GM19099 (cell line): ENCODE measurements at regions not wholly inside any gene's neighbourhood (a gene's known extent, or its start where the extent isn't known, plus 50 kb on each side); places are given as distances from the start of the nearest gene placed in this dataset.

ENCODE experiments used
- POLR2A ChIP-seq: IDR thresholded peaks from 3 replicates; pipeline ENCODE4 v1.6.1; 2011; ENCODE audit warnings: low read depth; ENCODE audit not compliant: insufficient read length; ENCODE audit errors: extremely low read depth

GRCh38 chr6:6785163-6785521 is 196.6 kb downstream of the LY86 start:
- no peak for TF ChIP-seq POLR2A

GRCh38 chr6:6788394-6789032 is 200.0 kb downstream of the LY86 start:
- no peak for TF ChIP-seq POLR2A

DNA sequence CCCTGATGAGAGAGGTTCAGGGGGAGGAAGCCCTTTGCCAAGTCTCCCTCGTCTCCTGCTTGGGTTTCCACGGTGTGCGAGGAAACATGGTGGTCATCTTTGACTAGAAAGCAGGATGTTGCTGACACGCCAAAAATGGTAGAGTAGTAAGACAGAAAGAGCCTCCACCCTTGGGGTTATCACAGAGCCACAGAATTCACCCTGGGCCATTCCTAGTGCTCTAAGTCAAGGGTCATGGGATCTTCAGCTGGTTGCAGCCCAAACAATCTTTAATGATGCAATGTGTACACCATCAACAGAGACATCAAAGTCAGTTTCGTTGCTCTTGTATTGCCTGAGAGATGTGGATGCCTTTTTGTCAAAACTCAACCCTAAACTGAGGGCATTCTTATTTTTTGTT is 201.9 kb downstream of the LY86 start:
- no peak for TF ChIP-seq POLR2A

GRCh38 chr6:6790891-6791290 is 202.4 kb downstream of the LY86 start:
- TF ChIP-seq POLR2A, result no peak

GRCh38 chr6:6793388-6794250 is 205.1 kb downstream of the LY86 start:
- no peak for TF ChIP-seq POLR2A

DNA sequence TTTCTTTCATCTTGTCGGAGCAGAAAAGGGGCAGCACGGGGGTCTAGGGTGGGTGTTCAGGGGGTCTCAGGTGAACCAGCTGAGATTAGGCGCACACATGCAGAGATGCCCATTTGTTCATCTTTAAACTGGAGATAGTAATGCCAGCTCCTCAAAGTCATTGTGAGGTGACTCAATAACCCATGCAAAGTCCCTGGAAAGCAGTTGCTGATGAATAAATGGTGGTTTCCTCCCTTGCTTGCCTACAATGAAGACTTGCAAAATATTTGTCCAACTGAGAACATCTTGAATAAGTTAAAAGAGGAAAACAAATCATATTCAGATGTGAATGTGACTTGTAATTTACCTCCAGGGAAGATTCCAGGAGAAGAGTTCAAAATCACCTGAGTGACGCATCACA is 206.9 kb downstream of the LY86 start:
- no peak for TF ChIP-seq POLR2A

- TF ChIP-seq POLR2A, result no peak
Observed at GRCh38 chr6:6796818-6797217, 208.3 kb downstream of the LY86 start.

DNA sequence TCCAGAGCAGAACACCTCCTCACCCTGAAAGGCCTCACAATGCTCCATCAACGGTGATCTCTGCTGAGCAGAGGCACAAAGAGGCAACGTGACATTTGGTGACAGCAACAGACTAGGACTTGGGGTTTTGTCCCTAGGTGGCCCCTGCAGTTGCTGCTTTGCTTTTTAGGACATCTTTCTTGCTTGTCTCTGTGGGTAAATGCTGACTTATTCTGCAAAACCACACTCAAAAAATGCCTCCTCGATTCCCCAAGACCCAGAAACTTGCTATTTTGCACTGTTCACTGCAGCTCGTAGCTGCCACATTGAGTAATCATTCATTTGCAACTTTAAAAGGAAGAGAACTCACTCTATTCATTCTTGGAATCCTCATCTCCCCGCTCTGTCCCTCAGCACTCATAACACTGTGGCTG is 209.9 kb downstream of the LY86 start:
- TF ChIP-seq POLR2A, result no peak

DNA sequence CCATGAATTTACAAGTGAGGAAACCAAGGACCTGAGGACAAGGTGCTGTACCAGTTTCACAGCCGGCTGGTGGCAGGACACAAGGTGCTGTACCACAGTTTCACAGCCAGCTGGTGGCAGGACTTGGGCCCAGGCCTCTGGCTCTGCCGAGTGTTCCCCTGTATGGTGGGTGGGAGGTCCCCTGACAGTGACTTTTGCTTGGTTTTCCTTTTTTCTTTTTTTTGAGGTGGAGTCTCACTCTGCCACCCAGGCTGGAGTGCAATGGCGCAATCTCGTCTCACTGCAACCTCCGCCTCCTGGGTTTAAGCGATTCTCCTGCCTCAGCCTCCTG is 212.4 kb downstream of the LY86 start:
- TF ChIP-seq POLR2A, result no peak

GRCh38 chr6:6801635-6802218 is 213.2 kb downstream of the LY86 start:
- no peak for TF ChIP-seq POLR2A

DNA sequence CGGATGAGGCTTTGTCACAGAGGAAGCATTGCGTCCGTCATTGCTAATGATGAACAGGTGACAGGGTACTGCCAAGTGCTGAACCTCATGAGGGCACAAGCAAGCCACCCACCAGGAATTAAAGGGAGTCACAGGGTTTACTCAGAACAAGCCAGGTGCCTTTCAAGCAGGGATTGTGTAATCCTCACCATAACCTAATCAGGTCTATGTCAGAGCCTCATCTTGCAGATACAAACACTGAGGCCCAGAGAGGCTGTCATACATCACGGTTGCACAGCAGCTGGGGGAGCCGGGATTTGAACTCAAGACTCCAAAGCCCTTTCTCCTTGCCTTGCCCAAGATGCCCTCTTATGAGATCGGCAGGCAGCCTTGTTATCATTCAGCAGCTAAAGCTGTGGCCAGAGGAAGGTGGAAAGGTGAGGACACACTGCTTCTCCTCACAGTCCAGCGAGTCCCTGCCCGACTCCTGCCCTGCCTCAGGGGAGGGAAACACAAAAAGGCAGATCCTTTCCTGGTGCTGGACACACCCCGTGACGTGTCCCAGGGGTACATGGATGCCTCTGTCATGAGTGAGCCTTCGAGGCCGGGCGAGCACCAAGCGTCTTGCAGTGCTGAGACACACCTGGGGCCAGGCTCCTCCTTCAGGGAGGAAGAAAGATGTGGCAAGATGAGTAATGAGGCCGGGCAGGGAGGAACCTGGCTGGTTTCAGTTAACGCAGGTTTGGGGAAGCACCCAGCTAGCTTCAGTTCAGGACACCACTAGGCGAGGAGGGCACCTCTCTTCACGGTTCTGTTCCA is 214.9 kb downstream of the LY86 start:
- no peak for TF ChIP-seq POLR2A

DNA sequence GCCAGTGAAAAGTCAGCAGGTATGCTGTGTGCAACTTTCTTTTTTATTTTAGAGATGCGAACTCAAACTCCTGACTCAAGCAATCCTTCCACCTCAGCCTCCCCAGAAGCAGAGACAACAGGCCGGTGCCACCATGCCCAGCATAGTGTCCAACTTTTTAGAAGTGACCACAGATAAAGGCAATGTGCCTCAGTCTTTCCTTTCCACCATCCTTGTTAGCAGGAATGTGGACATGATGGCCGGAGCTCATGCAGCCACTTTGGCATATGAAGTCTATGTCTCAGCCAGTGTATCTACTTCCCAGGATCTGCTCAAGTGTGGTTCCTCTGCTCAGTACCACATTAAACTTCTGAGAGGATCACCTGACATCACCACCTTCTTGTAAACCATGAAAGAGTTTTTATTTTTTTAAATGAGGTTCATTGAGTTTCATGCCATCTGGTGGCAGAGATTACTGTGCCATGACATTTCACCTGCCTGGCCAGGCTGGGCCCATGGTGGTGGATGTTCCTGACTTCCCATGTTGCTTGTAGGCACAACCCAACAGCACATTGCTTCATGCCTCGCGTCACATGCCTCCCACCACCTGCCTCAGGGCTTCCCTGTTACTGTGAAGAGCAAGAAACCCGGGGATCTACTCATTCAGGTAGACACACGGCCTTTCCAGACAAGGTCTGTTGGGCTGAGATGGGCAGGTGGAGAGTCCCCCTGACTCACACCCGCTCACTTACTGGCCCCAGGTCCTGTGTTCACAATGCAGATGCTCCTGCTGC is 216.5 kb downstream of the LY86 start:
- TF ChIP-seq POLR2A, result no peak

GRCh38 chr6:6806844-6807518 is 218.5 kb downstream of the LY86 start:
- TF ChIP-seq POLR2A, result no peak

DNA sequence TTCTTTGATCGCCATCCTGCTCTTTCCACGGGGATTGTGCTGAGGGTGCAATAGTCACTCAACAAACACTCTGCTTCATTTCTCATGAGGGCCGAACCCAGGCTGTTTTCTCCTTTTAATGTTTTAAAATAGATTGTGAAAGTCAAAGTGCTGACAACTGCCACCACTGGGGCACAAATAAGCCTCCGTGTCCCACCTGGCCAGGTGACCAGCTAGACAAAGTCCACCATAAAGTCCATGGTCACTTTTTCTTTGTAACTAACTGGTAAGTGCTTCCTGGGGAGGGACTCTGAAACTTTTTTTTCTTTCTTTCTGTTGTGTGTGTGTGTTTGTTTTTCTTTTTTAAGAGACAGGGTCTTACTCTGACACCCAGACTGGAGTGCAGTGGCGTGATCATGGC is 219.8 kb downstream of the LY86 start:
- no peak for TF ChIP-seq POLR2A
